CD14-positive monocyte (primary cell): ENCODE measurements at regions not wholly inside any gene's neighbourhood (a gene's known extent, or its start where the extent isn't known, plus 50 kb on each side); places are given as distances from the start of the nearest gene placed in this dataset.

Source experiments
- DNase-seq, 3 donors: peaks; one replicate each; pipeline ENCODE4 v3.0.0-alpha.2; 2011 to 2022
- H2AFZ ChIP-seq: 2 replicates; pipeline ENCODE4 v1.6.0; 2012; ENCODE audit warnings: mild to moderate bottlenecking, low read depth, low read length, inconsistent platforms; ENCODE audit not compliant: insufficient read depth, poor library complexity, severe bottlenecking
- H3K27ac ChIP-seq, 2 donors: 1 replicate in 1 of 2; 2 replicates in 1 of 2; pipeline ENCODE4 v1.5.1; 2012 to 2013; ENCODE audit warnings: low read length in 2 of 2, control low read depth in 1 of 2, inconsistent platforms in 1 of 2, low read depth in 1 of 2, mild to moderate bottlenecking in 1 of 2
- H3K27me3 ChIP-seq, 2 donors: one replicate each; pipeline versions ENCODE4 v1.6.0 to v1.6.1; 2011 to 2013; ENCODE audit warnings: low read length in 2 of 2; ENCODE audit not compliant: control insufficient read depth in 2 of 2, insufficient read depth in 2 of 2
- H3K36me3 ChIP-seq, 2 donors: replicated peaks in 1 of 2; 1 replicate in 1 of 2; 2 replicates in 1 of 2; pipeline versions ENCODE4 v1.5.1 to v1.6.1; 2012 to 2013; ENCODE audit warnings: low read length in 2 of 2, control low read depth in 1 of 2, inconsistent platforms in 1 of 2, mild to moderate bottlenecking in 1 of 2; ENCODE audit not compliant: insufficient read depth in 2 of 2, control insufficient read depth in 1 of 2
- H3K4me1 ChIP-seq, 2 donors: 1 replicate in 1 of 2; 2 replicates in 1 of 2; pipeline versions ENCODE4 v1.5.1 to v1.6.1; 2012 to 2013; ENCODE audit warnings: low read length in 2 of 2, control low read depth in 1 of 2, inconsistent platforms in 1 of 2, mild to moderate bottlenecking in 1 of 2, moderate library complexity in 1 of 2; ENCODE audit not compliant: insufficient read depth in 2 of 2, control insufficient read depth in 1 of 2
- H3K4me2 ChIP-seq: replicated peaks from 2 replicates; pipeline ENCODE3; 2012; ENCODE audit warnings: low read length, moderate library complexity, mild to moderate bottlenecking; ENCODE audit not compliant: poor library complexity, severe bottlenecking; ENCODE audit errors: extremely low read depth
- H3K4me3 ChIP-seq, 3 experiments: fragments of 200-600 bp in 1 of 3; sonication (generic) in 1 of 3; replicated peaks in 1 of 3; 1 replicate in 2 of 3; 2 replicates in 1 of 3; pipeline ENCODE4 v1.5.1; 2011 to 2013; ENCODE audit warnings: low read length in 3 of 3, mild to moderate bottlenecking in 3 of 3, control low read depth in 2 of 3, low read depth in 2 of 3, inconsistent platforms in 1 of 3, moderate library complexity in 1 of 3
- H3K79me2 ChIP-seq: 2 replicates; pipeline ENCODE4 v1.6.0; 2012; ENCODE audit warnings: mild to moderate bottlenecking, control low read depth, inconsistent platforms, low read length, moderate library complexity; ENCODE audit not compliant: insufficient read depth
- H3K9ac ChIP-seq: 2 replicates; pipeline ENCODE4 v1.6.0; 2017; ENCODE audit warnings: low read length, mild to moderate bottlenecking; ENCODE audit not compliant: insufficient read depth, poor library complexity, severe bottlenecking
- H3K9me3 ChIP-seq, 2 donors: replicated peaks in 1 of 2; 1 replicate in 1 of 2; 2 replicates in 1 of 2; pipeline versions ENCODE4 v1.5.1 to v1.6.1; 2012 to 2013; ENCODE audit warnings: low read length in 2 of 2, control low read depth in 1 of 2; ENCODE audit not compliant: control insufficient read depth in 1 of 2, insufficient read depth in 1 of 2
- H4K20me1 ChIP-seq: 2 replicates; pipeline ENCODE4 v1.6.0; 2012; ENCODE audit warnings: mild to moderate bottlenecking, low read length, control low read depth, moderate library complexity; ENCODE audit not compliant: insufficient read depth
- H3K27ac Mint-ChIP-seq, 7 donors: one replicate each; pipeline ENCODE4 v1.8.0; 2020; ENCODE audit warnings: mild to moderate bottlenecking in 7 of 7, mixed read lengths in 7 of 7, moderate library complexity in 6 of 7, inconsistent platforms in 2 of 7
- H3K27me3 Mint-ChIP-seq, 3 donors: one replicate each; pipeline ENCODE4 v1.8.0; 2021 to 2022; ENCODE audit warnings: low read depth in 3 of 3, mild to moderate bottlenecking in 3 of 3, mixed read lengths in 3 of 3, moderate library complexity in 3 of 3, inconsistent platforms in 1 of 3
- H3K36me3 Mint-ChIP-seq, 2 donors: one replicate each; pipeline ENCODE4 v1.8.0; 2020; ENCODE audit warnings: mixed read lengths in 2 of 2, inconsistent platforms in 1 of 2, mild to moderate bottlenecking in 1 of 2
- H3K4me1 Mint-ChIP-seq: one replicate; pipeline ENCODE4 v1.8.0; 2020; ENCODE audit warnings: mild to moderate bottlenecking, mixed read lengths
- H3K4me3 Mint-ChIP-seq, 2 donors: one replicate each; pipeline ENCODE4 v1.8.0; 2020; ENCODE audit warnings: mild to moderate bottlenecking in 2 of 2, mixed read lengths in 2 of 2, moderate library complexity in 1 of 2
- H3K9me3 Mint-ChIP-seq, 7 donors: one replicate each; pipeline ENCODE4 v1.8.0; 2020 to 2022; ENCODE audit warnings: mixed read lengths in 7 of 7, mild to moderate bottlenecking in 6 of 7, moderate library complexity in 6 of 7, inconsistent platforms in 2 of 7
- CTCF ChIP-seq: fragments of 200-600 bp; IDR thresholded peaks from one replicate; pipeline ENCODE4 v1.8.0; 2022; ENCODE audit warnings: antibody characterized with exemption, mild to moderate bottlenecking
- WGBS: methylation state at CpG from one replicate; pipeline ENCODE4 v1.1.5; 2013; ENCODE audit warnings: missing lambda C conversion rate; ENCODE audit not compliant: insufficient coverage; 5-methylcytosine and 5-hydroxymethylcytosine counted together
- intact Hi-C, 2 donors: fragments of 100-400 bp; cut with micrococcal nuclease; formaldehyde crosslinking; loops; one replicate each; pipeline versions ENCODE4 v1.15.0 to v1.15.1; 2023

- Histone ChIP-seq H3K4me1 (no peaks in the 10 kb centered on the region), H4K20me1 (no peaks in the 10 kb centered on the region), H2AFZ (no peak overlapping the region), H3K4me2 (no peak overlapping the region), H3K27me3 (no peaks in the 10 kb centered on the region), H3K27ac (no peak overlapping the region), H3K79me2 (no peaks in the 10 kb centered on the region), H3K4me3 (no peak overlapping the region), H3K9ac (no peak overlapping the region), H3K36me3 (no peaks in the 10 kb centered on the region), H3K9me3 (no peaks in the 10 kb centered on the region)
- no peak for TF ChIP-seq CTCF
- H3K4me1 Mint-ChIP-seq = no peaks in the 10 kb centered on the region
- H3K36me3 Mint-ChIP-seq = no peaks in the 10 kb centered on the region
- DNase-seq = no peak
- no peak overlapping the region for H3K4me3 Mint-ChIP-seq
- no peak overlapping the region for H3K27ac Mint-ChIP-seq
- peaks cover 1 to 7% (median 2%) of the 10 kb centered on the region in 3 donors for H3K27me3 Mint-ChIP-seq
- intact Hi-C loops = no loop called here
- H3K9me3 Mint-ChIP-seq = no peaks in the 10 kb centered on the region
- no CpG with 5 or more reads among the region's 3 CpGs for WGBS
These were observed 64.3 kb downstream of the FOXI2 start for GRCh38 chr10:127801302-127801701.

DNA sequence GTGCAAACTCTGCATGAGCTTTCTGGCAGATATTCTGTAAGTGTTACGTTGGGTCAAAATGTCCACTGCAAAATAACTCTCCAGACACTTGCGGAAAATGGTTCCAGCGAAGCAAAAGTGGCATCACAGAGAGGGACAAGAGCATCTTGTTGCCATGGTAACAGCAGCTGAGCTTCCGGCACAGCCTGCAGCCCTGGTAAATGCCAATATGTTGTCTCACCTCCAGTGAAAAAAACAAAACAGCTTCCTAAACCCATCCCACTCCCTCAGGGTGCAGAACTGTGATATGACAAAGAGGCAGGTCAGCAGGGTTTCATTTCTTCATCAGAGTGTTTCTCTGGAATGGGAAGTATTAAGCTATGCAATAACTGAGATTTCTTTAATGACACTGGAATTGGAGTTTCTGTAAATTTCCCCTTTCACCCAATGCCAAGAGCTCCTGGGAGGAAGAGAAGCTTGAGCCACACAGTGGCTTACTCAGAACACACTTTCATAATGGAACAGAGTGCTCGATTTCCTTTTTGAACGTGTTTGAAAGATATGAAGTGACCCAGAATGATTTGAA is 65.6 kb downstream of the FOXI2 start:
- DNase-seq = no peak
- Histone ChIP-seq H3K4me3 (no peak overlapping the region), H3K27ac (no peak overlapping the region), H3K4me2 (no peak overlapping the region), H3K4me1 (no peaks in the 10 kb centered on the region), H3K9me3 (no peaks in the 10 kb centered on the region), H2AFZ (no peak overlapping the region), H3K79me2 (no peaks in the 10 kb centered on the region), H3K36me3 (no peaks in the 10 kb centered on the region), H3K9ac (no peak overlapping the region), H3K27me3 (no peaks in the 10 kb centered on the region), H4K20me1 (no peaks in the 10 kb centered on the region)
- no CpG with 5 or more reads among the region's 6 CpGs for WGBS
- intact Hi-C loops = no loop called here
- H3K9me3 Mint-ChIP-seq = no peaks in the 10 kb centered on the region
- H3K27me3 Mint-ChIP-seq = peaks cover 0 to 7% (median 5%) of the 10 kb centered on the region in 3 donors
- no peak for TF ChIP-seq CTCF
- H3K36me3 Mint-ChIP-seq = no peaks in the 10 kb centered on the region
- no peak overlapping the region for H3K4me3 Mint-ChIP-seq
- no peak overlapping the region for H3K27ac Mint-ChIP-seq
- no peaks in the 10 kb centered on the region for H3K4me1 Mint-ChIP-seq
